ENCODE measurements at regions not wholly inside any gene's neighbourhood (a gene's known extent, or its start where the extent isn't known, plus 50 kb on each side); places are given as distances from the start of the nearest gene placed in this dataset.

- no peak for DNase-seq
- intact Hi-C loops (cut with micrococcal nuclease) = no loop called here
- no peak for TF ChIP-seq CTCF (IDR thresholded peaks at IDR 0.05; ENCODE audit: borderline replicate concordance)
- no peak overlapping the region for H3K27ac ChIP-seq (replicated peaks)
- no peaks in the 10 kb centered on the region for H3K36me3 ChIP-seq
- H3K4me3 ChIP-seq = no peak overlapping the region
- no peaks in the 10 kb centered on the region for H3K4me1 ChIP-seq
- H3K9me3 ChIP-seq (replicated peaks) = no peaks in the 10 kb centered on the region
- no peaks in the 10 kb centered on the region for H3K27me3 ChIP-seq (ENCODE audit: low read depth)
Measured at GRCh38 chr1:172952516-172952915, 98.2 kb downstream of the TNFSF18 start.

- no peaks in the 10 kb centered on the region for H3K4me1 ChIP-seq
- no peaks in the 10 kb centered on the region for H3K36me3 ChIP-seq
- H3K9me3 ChIP-seq (replicated peaks) = no peaks in the 10 kb centered on the region
- no peaks in the 10 kb centered on the region for H3K27me3 ChIP-seq (ENCODE audit: low read depth)
- no peak for TF ChIP-seq CTCF (IDR thresholded peaks at IDR 0.05; ENCODE audit: borderline replicate concordance)
- no peak overlapping the region for H3K4me3 ChIP-seq
- no peak for DNase-seq
- intact Hi-C loops (cut with micrococcal nuclease) = no loop called here
- H3K27ac ChIP-seq (replicated peaks) = no peak overlapping the region
Measured at GRCh38 chr1:172954476-172955150, 96.1 kb downstream of the TNFSF18 start.

GRCh38 chr1:172955161-172955815 is 95.5 kb downstream of the TNFSF18 start:
- Histone ChIP-seq H3K27me3 (ENCODE audit: low read depth) (no peaks in the 10 kb centered on the region), H3K4me3 (no peak overlapping the region), H3K9me3 (replicated peaks) (no peaks in the 10 kb centered on the region), H3K4me1 (peaks cover under 1% of the 10 kb centered on the region), H3K36me3 (no peaks in the 10 kb centered on the region), H3K27ac (replicated peaks) (no peak overlapping the region)
- no peak for TF ChIP-seq CTCF (IDR thresholded peaks at IDR 0.05; ENCODE audit: borderline replicate concordance)
- no peak for DNase-seq
- intact Hi-C loops (cut with micrococcal nuclease) = no loop called here

GRCh38 chr1:172956871-172957270 is 93.9 kb downstream of the TNFSF18 start:
- Histone ChIP-seq H3K27ac (replicated peaks) (no peak overlapping the region), H3K4me3 (no peak overlapping the region), H3K9me3 (replicated peaks) (no peaks in the 10 kb centered on the region), H3K27me3 (ENCODE audit: low read depth) (no peaks in the 10 kb centered on the region), H3K36me3 (no peaks in the 10 kb centered on the region), H3K4me1 (peaks cover 4% of the 10 kb centered on the region)
- TF ChIP-seq CTCF (IDR thresholded peaks at IDR 0.05; ENCODE audit: borderline replicate concordance) = no peak
- intact Hi-C loops (cut with micrococcal nuclease) = no loop called here
- no peak for DNase-seq

GRCh38 chr1:172957491-172957890 is 93.2 kb downstream of the TNFSF18 start:
- H3K4me3 ChIP-seq = no peak overlapping the region
- H3K36me3 ChIP-seq = no peaks in the 10 kb centered on the region
- H3K4me1 ChIP-seq = peaks cover 4% of the 10 kb centered on the region
- H3K27me3 ChIP-seq (ENCODE audit: low read depth) = no peaks in the 10 kb centered on the region
- intact Hi-C loops (cut with micrococcal nuclease) = no loop called here
- DNase-seq = no peak
- peaks cover 4% of the 10 kb centered on the region for H3K9me3 ChIP-seq (replicated peaks)
- TF ChIP-seq CTCF (IDR thresholded peaks at IDR 0.05; ENCODE audit: borderline replicate concordance) = no peak
- no peak overlapping the region for H3K27ac ChIP-seq (replicated peaks)

Measured in left ventricle myocardium inferior (tissue), 1 donor.